GM12878 (cell line): ENCODE measurements at regions not wholly inside any gene's neighbourhood (a gene's known extent, or its start where the extent isn't known, plus 50 kb on each side); places are given as distances from the start of the nearest gene placed in this dataset.

ENCODE experiments used
- ATAC-seq: fragments of 200-7000 bp; cut with Tn5 transposase; 3 replicates; pipeline ENCODE4 v1.9.1; 2020; ENCODE audit warnings: mild to moderate bottlenecking, moderate library complexity
- BruUV-seq: library from RNA; stranded (reverse); fragments of 400-500 nt; replicated peaks from 2 replicates; lab custom pipeline; 2021; lab: Mats Ljungman, UMichigan
- CTCF ChIA-PET: fragments of 300-600 bp; sonication (Branson Sonifier 250); formaldehyde crosslinking; extraction: SDS; loops from one replicate; lab custom pipeline; 2021; ENCODE audit warnings: inconsistent platforms; lab: Yijun Ruan, JAX
- POLR2A ChIA-PET: fragments of 350-600 bp; formaldehyde crosslinking; extraction: SDS; loops from one replicate; lab custom pipeline; 2021; ENCODE audit warnings: inconsistent platforms; lab: Charles Lee
- RAD21 ChIA-PET: fragments of 300-600 bp; sonication (Branson Sonifier 250); formaldehyde crosslinking; loops from one replicate; lab custom pipeline; 2023; ENCODE audit warnings: antibody characterized with exemption; ENCODE audit not compliant: unreplicated experiment; lab: Charles Lee
- SMC1A ChIA-PET: fragments of 300-600 bp; sonication (Branson Sonifier 250); formaldehyde crosslinking; loops from one replicate; lab custom pipeline; 2023; ENCODE audit not compliant: unreplicated experiment, uncharacterized antibody; lab: Charles Lee
- DNase-seq: peaks from one replicate; pipeline ENCODE4 v3.0.0-alpha.2; 2011; ENCODE audit warnings: low read depth, low spot score
- FAIRE-seq: peaks from 3 replicates; lab custom pipeline; 2011; peaks lifted over from hg19 to GRCh38; lab: Jason Lieb, UNC
- H2AFZ ChIP-seq: 2 replicates; pipeline ENCODE4 v1.6.0; 2011; ENCODE audit warnings: low read depth, low read length, control low read depth; ENCODE audit not compliant: control insufficient read depth
- H3K27ac ChIP-seq: 2 replicates; pipeline ENCODE4 v1.5.1; 2011; ENCODE audit warnings: control low read depth; ENCODE audit not compliant: control insufficient read depth, insufficient read depth
- H3K27me3 ChIP-seq, 2 experiments: replicated peaks in 1 of 2; 2 replicates each; pipeline versions ENCODE4 v1.6.0 to v1.6.1; 2011; ENCODE audit warnings: low read length in 1 of 2; ENCODE audit not compliant: control insufficient read depth in 2 of 2, insufficient read depth in 2 of 2
- H3K36me3 ChIP-seq, 2 experiments: 2 replicates each; pipeline ENCODE4 v1.5.1; 2011; ENCODE audit warnings: low read length in 1 of 2; ENCODE audit not compliant: control insufficient read depth in 2 of 2, insufficient read depth in 2 of 2
- H3K4me1 ChIP-seq: 2 replicates; pipeline ENCODE4 v1.6.1; 2011; ENCODE audit warnings: mild to moderate bottlenecking, low read length, moderate library complexity, mixed read lengths; ENCODE audit not compliant: control insufficient read depth, insufficient read depth
- H3K4me2 ChIP-seq: 2 replicates; pipeline ENCODE4 v1.6.0; 2011; ENCODE audit warnings: control low read depth; ENCODE audit not compliant: control insufficient read depth, insufficient read depth
- H3K4me3 ChIP-seq: fragments of 200-600 bp; sonication (generic); 2 replicates; pipeline ENCODE4 v1.5.1; 2016
- H3K79me2 ChIP-seq: 2 replicates; pipeline ENCODE4 v1.6.0; 2011; ENCODE audit warnings: low read length; ENCODE audit not compliant: control insufficient read depth, insufficient read depth
- H3K9ac ChIP-seq: 2 replicates; pipeline ENCODE4 v1.8.0; 2011; ENCODE audit warnings: low read length, control low read depth, mixed read lengths; ENCODE audit not compliant: control insufficient read depth, insufficient read depth
- H3K9me3 ChIP-seq: replicated peaks from 3 replicates; pipeline ENCODE4 v1.5.1; 2011; ENCODE audit warnings: mild to moderate bottlenecking, low read length; ENCODE audit not compliant: control insufficient read depth, insufficient read depth
- H4K20me1 ChIP-seq: 2 replicates; pipeline ENCODE4 v1.6.0; 2011; ENCODE audit not compliant: control insufficient read depth, insufficient read depth
- CHD1 ChIP-seq: IDR thresholded peaks from 2 replicates; pipeline ENCODE4 v1.6.1; 2012; ENCODE audit warnings: low read depth, low read length, improper control_type of control experiment
- EED ChIP-seq: sonication (generic); IDR thresholded peaks from 2 replicates; pipeline ENCODE4 v1.6.1; 2016; ENCODE audit warnings: antibody characterized with exemption, low read depth
- NBN ChIP-seq: fragments of 450-650 bp; IDR thresholded peaks from 2 replicates; pipeline ENCODE4 v1.6.1; 2016
- PAX5 ChIP-seq: IDR thresholded peaks from 2 replicates; pipeline ENCODE4 v1.6.1; 2011; ENCODE audit warnings: low read depth, low read length, borderline replicate concordance
- POLR2AphosphoS5 ChIP-seq: IDR thresholded peaks from 2 replicates; pipeline ENCODE4 v1.6.1; 2011; ENCODE audit warnings: mild to moderate bottlenecking, low read length, inconsistent platforms
- SIX5 ChIP-seq: IDR thresholded peaks from 2 replicates; pipeline ENCODE4 v1.6.1; 2011; ENCODE audit warnings: mild to moderate bottlenecking, low read depth, low read length, moderate library complexity; ENCODE audit not compliant: severe bottlenecking
- STAT1 ChIP-seq: fragments of 450-650 bp; conservative IDR thresholded peaks from 2 replicates; pipeline ENCODE4 v1.6.1; 2014; ENCODE audit warnings: antibody characterized with exemption, mild to moderate bottlenecking
- ZNF207 ChIP-seq: fragments of 450-650 bp; IDR thresholded peaks from 2 replicates; pipeline ENCODE4 v1.6.1; 2014; ENCODE audit warnings: antibody characterized with exemption, mild to moderate bottlenecking, borderline replicate concordance
- ZZZ3 ChIP-seq: IDR thresholded peaks from 2 replicates; pipeline ENCODE4 v1.6.1; 2011; ENCODE audit warnings: low read depth; ENCODE audit not compliant: control insufficient read depth, insufficient read length
- WGBS: methylation state at CpG from one replicate; pipeline ENCODE4 v1.1.6; 2016; ENCODE audit warnings: low lambda C conversion rate; ENCODE audit not compliant: insufficient replicate concordance, insufficient coverage; ENCODE audit errors: missing lambda C conversion rate; 5-methylcytosine and 5-hydroxymethylcytosine counted together
- in situ Hi-C: fragments of 300-500 bp; cut with MboI; formaldehyde crosslinking; loops from 9 replicates; pipeline ENCODE4 v1.14.3; 2018; ENCODE audit warnings: mixed read lengths
- intact Hi-C: fragments of 100-400 bp; cut with micrococcal nuclease; formaldehyde crosslinking; loops from one replicate; pipeline ENCODE4 v1.14.2; 2022; ENCODE audit not compliant: unreplicated experiment
- TF ChIP-seq, protein P1 (sequence below): fragments of 450-650 bp; IDR thresholded peaks from 2 replicates; pipeline ENCODE4 v1.6.1; 2017; ENCODE audit warnings: mild to moderate bottlenecking, moderate library complexity

DNA sequence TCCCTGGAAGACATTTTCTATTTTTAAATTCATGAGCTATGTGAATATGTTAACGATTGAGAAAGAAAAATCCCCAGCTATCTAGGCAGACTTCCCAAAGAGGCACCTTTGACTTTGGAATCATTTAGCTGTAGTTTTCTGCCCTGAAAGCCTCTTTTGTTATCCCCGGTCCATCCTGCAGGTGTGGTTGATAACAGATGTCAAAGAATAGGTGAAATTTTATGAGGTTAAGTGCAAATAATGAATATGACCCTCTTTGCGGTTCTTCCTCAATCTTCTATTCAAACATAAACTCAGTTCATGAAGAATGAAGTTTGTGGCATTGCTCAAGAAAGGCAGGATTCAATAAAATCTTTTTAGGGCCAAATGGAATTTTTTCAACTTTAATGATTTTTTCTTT is 51.6 kb upstream of the ATP8B1 start:
- in situ Hi-C loops, result no loop called here
- intact Hi-C loops, result loop anchor here (5.0 kb wide), 1 partner anchor 222 kb away; no protein-coding TSS in a partner anchor
- no peak for ATAC-seq
- H2AFZ ChIP-seq, result no peak overlapping the region
- ChIA-PET POLR2A (interaction anchor here (0.6 kb wide), 1 partner anchor 224 kb away, joined by 3 read pairs; no protein-coding TSS in a partner anchor), CTCF (no interaction called here), RAD21 (no interaction called here), SMC1A (interaction anchor here (0.7 to 1.1 kb wide), 3 partner anchors 9 to 53 kb away, joined by 3 to 4 read pairs (median 3); no protein-coding TSS in a partner anchor)
- TF ChIP-seq POLR2AphosphoS5 (no peak), STAT1 (no peak), NBN (no peak), PAX5 (no peak), ZNF207 (no peak), ZZZ3 (no peak), SIX5 (no peak), CHD1 (no peak), EED (no peak)
- TF ChIP-seq, protein P1, sequence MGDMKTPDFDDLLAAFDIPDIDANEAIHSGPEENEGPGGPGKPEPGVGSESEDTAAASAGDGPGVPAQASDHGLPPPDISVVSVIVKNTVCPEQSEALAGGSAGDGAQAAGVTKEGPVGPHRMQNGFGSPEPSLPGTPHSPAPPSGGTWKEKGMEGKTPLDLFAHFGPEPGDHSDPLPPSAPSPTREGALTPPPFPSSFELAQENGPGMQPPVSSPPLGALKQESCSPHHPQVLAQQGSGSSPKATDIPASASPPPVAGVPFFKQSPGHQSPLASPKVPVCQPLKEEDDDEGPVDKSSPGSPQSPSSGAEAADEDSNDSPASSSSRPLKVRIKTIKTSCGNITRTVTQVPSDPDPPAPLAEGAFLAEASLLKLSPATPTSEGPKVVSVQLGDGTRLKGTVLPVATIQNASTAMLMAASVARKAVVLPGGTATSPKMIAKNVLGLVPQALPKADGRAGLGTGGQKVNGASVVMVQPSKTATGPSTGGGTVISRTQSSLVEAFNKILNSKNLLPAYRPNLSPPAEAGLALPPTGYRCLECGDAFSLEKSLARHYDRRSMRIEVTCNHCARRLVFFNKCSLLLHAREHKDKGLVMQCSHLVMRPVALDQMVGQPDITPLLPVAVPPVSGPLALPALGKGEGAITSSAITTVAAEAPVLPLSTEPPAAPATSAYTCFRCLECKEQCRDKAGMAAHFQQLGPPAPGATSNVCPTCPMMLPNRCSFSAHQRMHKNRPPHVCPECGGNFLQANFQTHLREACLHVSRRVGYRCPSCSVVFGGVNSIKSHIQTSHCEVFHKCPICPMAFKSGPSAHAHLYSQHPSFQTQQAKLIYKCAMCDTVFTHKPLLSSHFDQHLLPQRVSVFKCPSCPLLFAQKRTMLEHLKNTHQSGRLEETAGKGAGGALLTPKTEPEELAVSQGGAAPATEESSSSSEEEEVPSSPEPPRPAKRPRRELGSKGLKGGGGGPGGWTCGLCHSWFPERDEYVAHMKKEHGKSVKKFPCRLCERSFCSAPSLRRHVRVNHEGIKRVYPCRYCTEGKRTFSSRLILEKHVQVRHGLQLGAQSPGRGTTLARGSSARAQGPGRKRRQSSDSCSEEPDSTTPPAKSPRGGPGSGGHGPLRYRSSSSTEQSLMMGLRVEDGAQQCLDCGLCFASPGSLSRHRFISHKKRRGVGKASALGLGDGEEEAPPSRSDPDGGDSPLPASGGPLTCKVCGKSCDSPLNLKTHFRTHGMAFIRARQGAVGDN, result no peak
- no peaks in the 10 kb centered on the region for H3K79me2 ChIP-seq
- no peaks in the 10 kb centered on the region for H3K36me3 ChIP-seq
- H3K27me3 ChIP-seq, result peaks cover 2 to 5% of the 10 kb centered on the region in 2 experiments; a peak in 3 of 4 replicates
- 74% methylated on average over 3 of the region's 3 CpGs for WGBS
- H3K4me2 ChIP-seq, result no peak overlapping the region
- H3K4me3 ChIP-seq, result no peak overlapping the region
- no peaks in the 10 kb centered on the region for H3K4me1 ChIP-seq
- DNase-seq, result no peak
- no peak overlapping the region for H3K27ac ChIP-seq
- FAIRE-seq, result no peak
- H3K9me3 ChIP-seq, result no peaks in the 10 kb centered on the region; the same call in 2 of the 3 replicates
- no peak overlapping the region for H3K9ac ChIP-seq
- H4K20me1 ChIP-seq, result no peaks in the 10 kb centered on the region
- BruUV-seq, result no TSS peak
